Liver (tissue), 8 donors: ENCODE measurements at regions not wholly inside any gene's neighbourhood (a gene's known extent, or its start where the extent isn't known, plus 50 kb on each side); places are given as distances from the start of the nearest gene placed in this dataset.

Experiments used
- DNase-seq: peaks from one replicate; pipeline ENCODE4 v3.0.0-alpha.2; 2017; ENCODE audit warnings: low spot score
- H3K27ac ChIP-seq, 2 donors: one replicate each; pipeline ENCODE4 v1.7.0; 2013; ENCODE audit warnings: inconsistent platforms in 2 of 2, low read length in 2 of 2, control low read depth in 1 of 2, low read depth in 1 of 2, mild to moderate bottlenecking in 1 of 2
- H3K27me3 ChIP-seq, 4 donors: one replicate each; pipeline versions ENCODE4 v1.6.1 to v1.7.0; 2013; ENCODE audit warnings: low read length in 3 of 4, inconsistent platforms in 1 of 4, mild to moderate bottlenecking in 1 of 4, moderate library complexity in 1 of 4; ENCODE audit not compliant: control insufficient read depth in 4 of 4, insufficient read depth in 4 of 4
- H3K36me3 ChIP-seq, 4 donors: one replicate each; pipeline versions ENCODE4 v1.6.1 to v1.7.0; 2013; ENCODE audit warnings: low read length in 3 of 4, mild to moderate bottlenecking in 3 of 4, low read depth in 1 of 4, moderate library complexity in 1 of 4; ENCODE audit not compliant: control insufficient read depth in 4 of 4, insufficient read depth in 3 of 4
- H3K4me1 ChIP-seq, 4 donors: one replicate each; pipeline versions ENCODE4 v1.6.1 to v1.7.0; 2013; ENCODE audit warnings: low read length in 3 of 4, mild to moderate bottlenecking in 3 of 4, moderate library complexity in 1 of 4; ENCODE audit not compliant: control insufficient read depth in 4 of 4, insufficient read depth in 4 of 4
- H3K4me3 ChIP-seq, 3 donors: one replicate each; pipeline versions ENCODE4 v1.6.1 to v1.7.0; 2013; ENCODE audit warnings: low read length in 3 of 3, control low read depth in 1 of 3, low read depth in 1 of 3, mild to moderate bottlenecking in 1 of 3
- H3K9ac ChIP-seq, 2 donors: one replicate each; pipeline ENCODE4 v1.7.0; 2013; ENCODE audit warnings: low read length in 2 of 2, mild to moderate bottlenecking in 2 of 2, moderate library complexity in 2 of 2, control low read depth in 1 of 2, low read depth in 1 of 2
- H3K9me3 ChIP-seq, 4 donors: one replicate each; pipeline versions ENCODE4 v1.6.1 to v1.7.0; 2013; ENCODE audit warnings: low read length in 3 of 4; ENCODE audit not compliant: control insufficient read depth in 4 of 4
- EGR1 ChIP-seq, 2 donors: IDR thresholded peaks; 2 replicates each; pipeline ENCODE4 v1.6.1; 2016 to 2018; ENCODE audit warnings: antibody characterized with exemption in 2 of 2, low read depth in 2 of 2
- FOXA1 ChIP-seq: IDR thresholded peaks from 2 replicates; pipeline ENCODE4 v1.6.1; 2016; ENCODE audit warnings: antibody characterized with exemption
- FOXA2 ChIP-seq: IDR thresholded peaks from 2 replicates; pipeline ENCODE4 v1.6.1; 2016; ENCODE audit warnings: antibody characterized with exemption
- HNF4A ChIP-seq, 2 donors: conservative IDR thresholded peaks; 2 replicates each; pipeline ENCODE4 v1.6.1; 2016; ENCODE audit warnings: antibody characterized with exemption in 2 of 2, mild to moderate bottlenecking in 2 of 2
- HNF4G ChIP-seq: IDR thresholded peaks from 2 replicates; pipeline ENCODE4 v1.6.1; 2016; ENCODE audit warnings: antibody characterized with exemption
- JUND ChIP-seq, 2 donors: IDR thresholded peaks; 2 replicates each; pipeline ENCODE4 v1.6.1; 2016; ENCODE audit warnings: antibody characterized with exemption in 2 of 2
- NR2F2 ChIP-seq: IDR thresholded peaks from 2 replicates; pipeline ENCODE4 v1.6.1; 2016; ENCODE audit warnings: antibody characterized with exemption
- RAD21 ChIP-seq, 2 donors: IDR thresholded peaks; 2 replicates each; pipeline ENCODE4 v1.6.1; 2016; ENCODE audit warnings: antibody characterized with exemption in 2 of 2, mild to moderate bottlenecking in 2 of 2
- RXRA ChIP-seq, 2 donors: IDR thresholded peaks; 2 replicates each; pipeline ENCODE4 v1.6.1; 2017 to 2018; ENCODE audit warnings: antibody characterized with exemption in 2 of 2, mild to moderate bottlenecking in 1 of 2
- SP1 ChIP-seq: IDR thresholded peaks from 2 replicates; pipeline ENCODE4 v1.6.1; 2018; ENCODE audit warnings: antibody characterized with exemption, mild to moderate bottlenecking
- TAF1 ChIP-seq: conservative IDR thresholded peaks from 2 replicates; pipeline ENCODE4 v1.6.1; 2016; ENCODE audit warnings: antibody characterized with exemption, mild to moderate bottlenecking
- YY1 ChIP-seq: IDR thresholded peaks from 2 replicates; pipeline ENCODE4 v1.6.1; 2016; ENCODE audit warnings: antibody characterized with exemption, mild to moderate bottlenecking
- WGBS: extraction: QIAGEN DNeasy Blood & Tissue Kit; methylation state at CpG from one replicate; pipeline ENCODE4 v1.1.7; 2013; 5-methylcytosine and 5-hydroxymethylcytosine counted together
- TF ChIP-seq, protein P1 (sequence below): IDR thresholded peaks from 2 replicates; pipeline ENCODE4 v1.6.1; 2016; ENCODE audit warnings: antibody characterized with exemption
- TF ChIP-seq, protein P2 (sequence below): IDR thresholded peaks from 2 replicates; pipeline ENCODE4 v1.6.1; 2016; ENCODE audit warnings: antibody characterized with exemption
- TF ChIP-seq, protein P3 (sequence below): IDR thresholded peaks from 2 replicates; pipeline ENCODE4 v1.6.1; 2016; ENCODE audit warnings: antibody characterized with exemption
- TF ChIP-seq, protein P4 (sequence below): IDR thresholded peaks from 2 replicates; pipeline ENCODE4 v1.6.1; 2016; ENCODE audit warnings: antibody characterized with exemption, mild to moderate bottlenecking
- TF ChIP-seq, protein P5 (sequence below): fragments of 150-350 bp; IDR thresholded peaks from 2 replicates; pipeline ENCODE4 v1.5.1; 2017; ENCODE audit warnings: improper control_type of control experiment, low read depth, low read length; ENCODE audit not compliant: missing input control
- donor health status: healthy.
- donor health status: healthy.
- donor health status: healthy.
- donor health status: healthy.
- donor health status: healthy.

DNA sequence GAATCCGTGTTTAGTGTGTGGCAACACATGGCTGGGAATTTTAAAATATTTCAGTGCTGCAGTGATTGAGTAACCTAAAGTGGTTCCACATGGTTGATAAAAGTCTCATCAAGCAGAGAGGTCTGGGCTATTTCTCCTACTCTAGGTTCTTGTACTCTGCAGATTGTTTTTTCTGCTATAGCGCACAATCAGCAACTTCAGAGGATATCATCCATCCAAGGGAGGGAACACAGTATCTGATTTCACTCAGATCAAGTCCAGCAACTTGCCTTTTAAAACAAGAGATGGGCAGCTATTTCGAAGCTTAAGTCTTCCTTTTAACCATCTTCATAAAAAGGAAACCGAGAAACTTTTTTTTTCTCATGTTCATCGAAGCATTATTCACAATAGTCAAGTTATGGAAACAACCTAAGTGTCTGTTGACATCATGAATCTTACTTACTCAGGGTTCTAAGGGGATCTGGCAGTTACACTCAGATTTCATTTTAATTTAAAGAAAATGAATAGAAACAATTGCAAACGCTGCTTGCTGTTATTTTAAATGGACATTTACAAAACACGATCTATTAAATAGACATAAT is 172.7 kb upstream of the TRIB2 start:
- H3K27ac ChIP-seq, result no peak overlapping the region
- no peak overlapping the region for H3K9ac ChIP-seq
- H3K9me3 ChIP-seq, result no peaks in the 10 kb centered on the region
- TF ChIP-seq, protein P1, sequence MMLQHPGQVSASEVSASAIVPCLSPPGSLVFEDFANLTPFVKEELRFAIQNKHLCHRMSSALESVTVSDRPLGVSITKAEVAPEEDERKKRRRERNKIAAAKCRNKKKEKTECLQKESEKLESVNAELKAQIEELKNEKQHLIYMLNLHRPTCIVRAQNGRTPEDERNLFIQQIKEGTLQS, result no peak
- TF ChIP-seq RXRA (IDR thresholded peaks at IDR 0.05) (no peak), NR2F2 (no peak), YY1 (no peak), SP1 (no peak), JUND (IDR thresholded peaks at IDR 0.05) (no peak), EGR1 (IDR thresholded peaks at IDR 0.05; ENCODE audit: low read depth in 2 of 2) (no peak), FOXA2 (no peak)
- TF ChIP-seq, protein P2, sequence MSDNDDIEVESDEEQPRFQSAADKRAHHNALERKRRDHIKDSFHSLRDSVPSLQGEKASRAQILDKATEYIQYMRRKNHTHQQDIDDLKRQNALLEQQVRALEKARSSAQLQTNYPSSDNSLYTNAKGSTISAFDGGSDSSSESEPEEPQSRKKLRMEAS, result no peak
- TF ChIP-seq, protein P3, sequence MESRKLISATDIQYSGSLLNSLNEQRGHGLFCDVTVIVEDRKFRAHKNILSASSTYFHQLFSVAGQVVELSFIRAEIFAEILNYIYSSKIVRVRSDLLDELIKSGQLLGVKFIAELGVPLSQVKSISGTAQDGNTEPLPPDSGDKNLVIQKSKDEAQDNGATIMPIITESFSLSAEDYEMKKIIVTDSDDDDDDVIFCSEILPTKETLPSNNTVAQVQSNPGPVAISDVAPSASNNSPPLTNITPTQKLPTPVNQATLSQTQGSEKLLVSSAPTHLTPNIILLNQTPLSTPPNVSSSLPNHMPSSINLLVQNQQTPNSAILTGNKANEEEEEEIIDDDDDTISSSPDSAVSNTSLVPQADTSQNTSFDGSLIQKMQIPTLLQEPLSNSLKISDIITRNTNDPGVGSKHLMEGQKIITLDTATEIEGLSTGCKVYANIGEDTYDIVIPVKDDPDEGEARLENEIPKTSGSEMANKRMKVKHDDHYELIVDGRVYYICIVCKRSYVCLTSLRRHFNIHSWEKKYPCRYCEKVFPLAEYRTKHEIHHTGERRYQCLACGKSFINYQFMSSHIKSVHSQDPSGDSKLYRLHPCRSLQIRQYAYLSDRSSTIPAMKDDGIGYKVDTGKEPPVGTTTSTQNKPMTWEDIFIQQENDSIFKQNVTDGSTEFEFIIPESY, result no peak
- no peaks in the 10 kb centered on the region for H3K4me1 ChIP-seq
- H3K36me3 ChIP-seq, result no peaks in the 10 kb centered on the region
- no peak for DNase-seq
- H3K27me3 ChIP-seq, result no peaks in the 10 kb centered on the region
- H3K4me3 ChIP-seq, result no peak overlapping the region
- WGBS, result 89% methylated on average over 7 of the region's 7 CpGs

DNA sequence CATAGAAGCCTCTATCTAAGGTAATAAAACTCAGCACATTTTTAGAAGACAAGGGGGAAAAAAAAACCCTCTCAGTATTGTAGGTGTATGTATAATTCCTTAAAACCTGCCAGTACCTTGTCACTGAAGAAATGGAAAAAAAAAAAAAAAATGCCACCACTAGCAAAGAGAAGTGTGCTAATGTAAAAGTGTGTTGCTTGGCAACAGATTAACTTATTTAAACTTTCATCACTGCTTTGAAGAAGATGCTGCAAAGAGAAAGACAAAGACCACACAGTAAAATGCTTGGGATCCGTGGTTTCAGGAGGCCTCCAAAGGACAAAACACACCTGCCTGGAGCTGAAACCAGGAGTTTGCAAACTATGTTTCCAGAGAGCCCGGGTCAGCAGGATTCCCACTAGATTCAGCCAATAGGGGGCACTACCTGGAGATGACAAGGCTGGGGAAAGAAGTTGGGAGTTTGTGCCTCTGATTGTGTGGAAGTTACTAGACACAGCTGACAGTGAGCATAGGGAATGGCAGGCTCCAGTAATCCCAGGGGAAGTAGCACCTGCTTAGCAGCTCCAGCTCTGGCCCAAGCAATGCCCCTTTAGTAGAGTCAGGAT is 169.1 kb upstream of the TRIB2 start:
- H3K4me1 ChIP-seq, result no peaks in the 10 kb centered on the region
- H3K4me3 ChIP-seq, result no peak overlapping the region
- no peak overlapping the region for H3K9ac ChIP-seq
- H3K27ac ChIP-seq, result no peak overlapping the region
- TF ChIP-seq, protein P2, result no peak
- TF ChIP-seq FOXA1 (no peak), NR2F2 (no peak)
- H3K9me3 ChIP-seq, result no peaks in the 10 kb centered on the region
- no peaks in the 10 kb centered on the region for H3K27me3 ChIP-seq
- H3K36me3 ChIP-seq, result no peaks in the 10 kb centered on the region
- no peak for DNase-seq
- WGBS, result 83% methylated on average over 2 of the region's 2 CpGs

DNA sequence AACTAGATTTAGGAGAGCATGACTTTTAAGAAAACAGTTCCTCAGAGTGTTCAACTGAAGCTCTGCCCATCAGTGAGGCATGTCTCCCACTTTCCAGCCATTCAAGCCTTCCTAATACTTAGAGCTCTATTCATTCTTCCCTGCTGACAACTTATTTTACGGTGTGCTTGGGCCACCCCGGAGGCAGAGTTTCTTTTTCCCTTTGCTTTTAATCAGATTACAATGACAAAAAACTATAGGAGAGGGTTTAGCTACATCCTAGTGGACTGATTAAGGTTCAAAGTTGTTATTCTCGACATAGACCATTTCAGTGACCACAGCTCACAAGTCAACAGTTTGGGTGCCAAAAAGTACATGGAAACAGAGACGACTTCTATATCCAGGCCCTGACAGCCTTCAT is 167.8 kb upstream of the TRIB2 start:
- H3K4me3 ChIP-seq, result no peak overlapping the region
- 91% methylated on average over 4 of the region's 4 CpGs for WGBS
- H3K27me3 ChIP-seq, result no peaks in the 10 kb centered on the region
- H3K4me1 ChIP-seq, result no peaks in the 10 kb centered on the region
- DNase-seq, result no peak
- no peaks in the 10 kb centered on the region for H3K36me3 ChIP-seq
- H3K27ac ChIP-seq, result no peak overlapping the region
- no peak overlapping the region for H3K9ac ChIP-seq
- no peaks in the 10 kb centered on the region for H3K9me3 ChIP-seq
- TF ChIP-seq TAF1, result no peak
- TF ChIP-seq EGR1 (IDR thresholded peaks at IDR 0.05; ENCODE audit: low read depth in 2 of 2), result no peak
- no peak for TF ChIP-seq RXRA (IDR thresholded peaks at IDR 0.05)
- TF ChIP-seq, protein P2, result no peak
- no peak for TF ChIP-seq HNF4A (conservative IDR thresholded peaks at IDR 0.05)
- TF ChIP-seq HNF4G, result no peak
- TF ChIP-seq, protein P4, sequence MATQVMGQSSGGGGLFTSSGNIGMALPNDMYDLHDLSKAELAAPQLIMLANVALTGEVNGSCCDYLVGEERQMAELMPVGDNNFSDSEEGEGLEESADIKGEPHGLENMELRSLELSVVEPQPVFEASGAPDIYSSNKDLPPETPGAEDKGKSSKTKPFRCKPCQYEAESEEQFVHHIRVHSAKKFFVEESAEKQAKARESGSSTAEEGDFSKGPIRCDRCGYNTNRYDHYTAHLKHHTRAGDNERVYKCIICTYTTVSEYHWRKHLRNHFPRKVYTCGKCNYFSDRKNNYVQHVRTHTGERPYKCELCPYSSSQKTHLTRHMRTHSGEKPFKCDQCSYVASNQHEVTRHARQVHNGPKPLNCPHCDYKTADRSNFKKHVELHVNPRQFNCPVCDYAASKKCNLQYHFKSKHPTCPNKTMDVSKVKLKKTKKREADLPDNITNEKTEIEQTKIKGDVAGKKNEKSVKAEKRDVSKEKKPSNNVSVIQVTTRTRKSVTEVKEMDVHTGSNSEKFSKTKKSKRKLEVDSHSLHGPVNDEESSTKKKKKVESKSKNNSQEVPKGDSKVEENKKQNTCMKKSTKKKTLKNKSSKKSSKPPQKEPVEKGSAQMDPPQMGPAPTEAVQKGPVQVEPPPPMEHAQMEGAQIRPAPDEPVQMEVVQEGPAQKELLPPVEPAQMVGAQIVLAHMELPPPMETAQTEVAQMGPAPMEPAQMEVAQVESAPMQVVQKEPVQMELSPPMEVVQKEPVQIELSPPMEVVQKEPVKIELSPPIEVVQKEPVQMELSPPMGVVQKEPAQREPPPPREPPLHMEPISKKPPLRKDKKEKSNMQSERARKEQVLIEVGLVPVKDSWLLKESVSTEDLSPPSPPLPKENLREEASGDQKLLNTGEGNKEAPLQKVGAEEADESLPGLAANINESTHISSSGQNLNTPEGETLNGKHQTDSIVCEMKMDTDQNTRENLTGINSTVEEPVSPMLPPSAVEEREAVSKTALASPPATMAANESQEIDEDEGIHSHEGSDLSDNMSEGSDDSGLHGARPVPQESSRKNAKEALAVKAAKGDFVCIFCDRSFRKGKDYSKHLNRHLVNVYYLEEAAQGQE, result no peak
- TF ChIP-seq, protein P1, result no peak
- TF ChIP-seq, protein P5, sequence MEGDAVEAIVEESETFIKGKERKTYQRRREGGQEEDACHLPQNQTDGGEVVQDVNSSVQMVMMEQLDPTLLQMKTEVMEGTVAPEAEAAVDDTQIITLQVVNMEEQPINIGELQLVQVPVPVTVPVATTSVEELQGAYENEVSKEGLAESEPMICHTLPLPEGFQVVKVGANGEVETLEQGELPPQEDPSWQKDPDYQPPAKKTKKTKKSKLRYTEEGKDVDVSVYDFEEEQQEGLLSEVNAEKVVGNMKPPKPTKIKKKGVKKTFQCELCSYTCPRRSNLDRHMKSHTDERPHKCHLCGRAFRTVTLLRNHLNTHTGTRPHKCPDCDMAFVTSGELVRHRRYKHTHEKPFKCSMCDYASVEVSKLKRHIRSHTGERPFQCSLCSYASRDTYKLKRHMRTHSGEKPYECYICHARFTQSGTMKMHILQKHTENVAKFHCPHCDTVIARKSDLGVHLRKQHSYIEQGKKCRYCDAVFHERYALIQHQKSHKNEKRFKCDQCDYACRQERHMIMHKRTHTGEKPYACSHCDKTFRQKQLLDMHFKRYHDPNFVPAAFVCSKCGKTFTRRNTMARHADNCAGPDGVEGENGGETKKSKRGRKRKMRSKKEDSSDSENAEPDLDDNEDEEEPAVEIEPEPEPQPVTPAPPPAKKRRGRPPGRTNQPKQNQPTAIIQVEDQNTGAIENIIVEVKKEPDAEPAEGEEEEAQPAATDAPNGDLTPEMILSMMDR, result no peak
- no peak for TF ChIP-seq RAD21 (IDR thresholded peaks at IDR 0.05)
- TF ChIP-seq SP1, result no peak
- TF ChIP-seq FOXA2, result no peak
- TF ChIP-seq YY1, result no peak
